T-cell (primary cell): ENCODE measurements at regions not wholly inside any gene's neighbourhood (a gene's known extent, or its start where the extent isn't known, plus 50 kb on each side); places are given as distances from the start of the nearest gene placed in this dataset.

Source experiments
- ATAC-seq, 4 experiments: fragments of 200-7000 bp in 3 of 4; fragments of 150-1000 bp in 1 of 4; cut with Tn5 transposase; replicated peaks in 1 of 4; 1 replicate in 3 of 4; 2 replicates in 1 of 4; pipeline ENCODE4 v1.10.0; 2021; ENCODE audit warnings: moderate library complexity in 3 of 4, mild to moderate bottlenecking in 2 of 4, moderate number of reproducible peaks in 1 of 4
- CTCF ChIA-PET, 2 donors: fragments of 300-600 bp; sonication (Branson Sonifier 250); formaldehyde crosslinking; loops; one replicate each; lab custom pipeline; 2022; ENCODE audit warnings: antibody characterized with exemption in 2 of 2; lab: Charles Lee
- POLR2A ChIA-PET, 2 donors: fragments of 300-600 bp; sonication (Branson Sonifier 250); formaldehyde crosslinking; loops; one replicate each; lab custom pipeline; 2022; ENCODE audit warnings: antibody characterized with exemption in 2 of 2; lab: Charles Lee
- DNase-seq, 35 experiments: peaks; one replicate each; pipeline versions ENCODE4 v3.0.0 to v3.0.0-alpha.2; 2013 to 2023
- H3K27ac ChIP-seq: one replicate; pipeline ENCODE4 v1.5.1; 2013; ENCODE audit warnings: low read length
- H3K27me3 ChIP-seq, 2 experiments: replicated peaks in 1 of 2; 1 replicate in 1 of 2; 2 replicates in 1 of 2; pipeline versions ENCODE4 v1.6.1 to v1.7.0; 2013; ENCODE audit warnings: low read length in 1 of 2, mixed read lengths in 1 of 2; ENCODE audit not compliant: control insufficient read depth in 2 of 2, insufficient read depth in 2 of 2; ENCODE audit errors: extremely low read depth in 1 of 2
- H3K36me3 ChIP-seq, 2 donors: 1 replicate in 1 of 2; 2 replicates in 1 of 2; pipeline versions ENCODE4 v1.6.1 to v1.7.0; 2013; ENCODE audit warnings: low read length in 1 of 2; ENCODE audit not compliant: control insufficient read depth in 2 of 2, insufficient read depth in 1 of 2; ENCODE audit errors: extremely low read depth in 1 of 2
- H3K4me1 ChIP-seq, 2 experiments: 1 replicate in 1 of 2; 2 replicates in 1 of 2; pipeline versions ENCODE4 v1.6.1 to v1.7.0; 2013; ENCODE audit warnings: low read length in 2 of 2, mixed read lengths in 1 of 2; ENCODE audit not compliant: insufficient read depth in 2 of 2, control insufficient read depth in 1 of 2; ENCODE audit errors: extremely low read depth in 1 of 2
- H3K4me3 ChIP-seq, 2 donors: 1 replicate in 1 of 2; 2 replicates in 1 of 2; pipeline versions ENCODE4 v1.5.1 to v1.7.0; 2013; ENCODE audit warnings: mild to moderate bottlenecking in 2 of 2, low read length in 1 of 2, moderate library complexity in 1 of 2; ENCODE audit not compliant: control insufficient read depth in 1 of 2; ENCODE audit errors: extremely low read depth in 1 of 2
- H3K9me3 ChIP-seq: 2 replicates; pipeline ENCODE4 v1.7.0; 2013
- H3K27ac Mint-ChIP-seq, 2 donors: one replicate each; pipeline ENCODE4 v1.8.0; 2020 to 2021; ENCODE audit warnings: mild to moderate bottlenecking in 2 of 2, mixed read lengths in 2 of 2
- H3K27me3 Mint-ChIP-seq, 2 donors: one replicate each; pipeline ENCODE4 v1.8.0; 2021 to 2022; ENCODE audit warnings: mixed read lengths in 2 of 2
- H3K36me3 Mint-ChIP-seq: one replicate; pipeline ENCODE4 v1.8.0; 2021; ENCODE audit warnings: mixed read lengths
- H3K4me1 Mint-ChIP-seq, 3 donors: one replicate each; pipeline ENCODE4 v1.8.0; 2020 to 2022; ENCODE audit warnings: mixed read lengths in 3 of 3, mild to moderate bottlenecking in 1 of 3
- H3K4me3 Mint-ChIP-seq, 3 donors: one replicate each; pipeline ENCODE4 v1.8.0; 2020 to 2022; ENCODE audit warnings: mild to moderate bottlenecking in 3 of 3, mixed read lengths in 3 of 3, moderate library complexity in 3 of 3
- H3K9me3 Mint-ChIP-seq, 3 donors: one replicate each; pipeline ENCODE4 v1.8.0; 2020 to 2022; ENCODE audit warnings: mixed read lengths in 3 of 3
- WGBS: methylation state at CpG from one replicate; pipeline ENCODE4 v1.1.5; 2013; ENCODE audit warnings: missing lambda C conversion rate; ENCODE audit not compliant: insufficient coverage; 5-methylcytosine and 5-hydroxymethylcytosine counted together

DNA sequence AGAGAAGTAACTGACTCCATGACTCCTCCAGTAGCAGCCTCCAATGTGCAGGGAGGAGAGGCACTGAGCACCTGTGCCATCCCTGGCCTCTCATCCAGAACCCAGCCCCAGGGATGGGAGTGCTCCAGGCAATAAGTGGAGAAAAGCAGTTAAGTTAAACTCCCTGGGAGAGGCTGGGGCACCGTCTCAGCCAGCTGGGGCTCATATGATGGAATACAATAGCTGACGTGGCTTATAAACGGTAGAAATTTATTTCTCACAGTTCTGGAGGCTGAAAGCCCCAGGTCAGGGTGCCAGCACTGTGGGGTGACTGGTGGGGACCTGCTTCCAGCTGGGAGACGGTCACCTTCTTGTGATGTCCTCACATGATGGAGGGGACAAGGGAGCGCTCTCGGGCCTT is 94.7 kb downstream of the RAMP3 start:
- Histone ChIP-seq H3K4me3 (no peak overlapping the region), H3K9me3 (no peaks in the 10 kb centered on the region), H3K36me3 (no peaks in the 10 kb centered on the region), H3K27ac (no peak overlapping the region), H3K4me1 (no peaks in the 10 kb centered on the region), H3K27me3 (peaks cover 0 to 17% of the 10 kb centered on the region in 2 experiments)
- ChIA-PET CTCF (interaction anchor here in 1 of 2 donors (0.7 kb wide), 1 partner anchor 350 kb away, joined by 5 read pairs; no protein-coding TSS in a partner anchor), POLR2A (no interaction called here)
- Mint-ChIP-seq H3K9me3 (peaks cover 0 to 9% (median 3%) of the 10 kb centered on the region in 3 donors), H3K36me3 (no peaks in the 10 kb centered on the region), H3K4me3 (no peak overlapping the region), H3K4me1 (peaks cover 0 to 5% (median 0%) of the 10 kb centered on the region in 3 donors), H3K27ac (no peak overlapping the region), H3K27me3 (peaks cover 32 to 33% of the 10 kb centered on the region in 2 donors)
- DNase-seq, result no peak
- no peak for ATAC-seq
- WGBS, result 68% methylated on average over 4 of the region's 6 CpGs

DNA sequence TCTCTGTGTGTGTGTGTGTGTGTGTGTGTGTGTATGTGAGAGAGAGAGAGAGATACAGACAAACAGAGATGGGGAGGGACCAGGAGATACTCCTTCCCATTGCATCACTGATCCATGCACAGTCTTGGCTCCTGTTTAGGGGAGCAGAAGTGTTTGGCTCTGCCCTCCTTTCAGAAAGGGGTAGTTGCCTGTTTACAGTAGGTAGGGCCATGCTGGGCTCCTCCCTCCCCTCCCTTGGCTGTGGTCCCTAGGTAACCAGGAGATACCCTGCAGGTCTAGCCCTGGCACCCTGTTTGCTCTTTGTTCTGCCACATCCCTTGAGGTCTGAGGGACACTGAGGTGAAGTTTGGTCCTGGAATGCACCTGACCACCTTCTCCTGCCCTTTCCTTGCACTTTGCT is 95.3 kb downstream of the RAMP3 start:
- CTCF ChIA-PET, result interaction anchor here in 1 of 2 donors (0.7 kb wide), 1 partner anchor 349 kb away, joined by 5 read pairs; no protein-coding TSS in a partner anchor
- ATAC-seq, result no peak

GRCh38 chr7:45253368-45253767 is 95.8 kb downstream of the RAMP3 start:
- no peaks in the 10 kb centered on the region for H3K4me1 ChIP-seq
- no peak overlapping the region for H3K4me3 Mint-ChIP-seq
- DNase-seq (no peak), ATAC-seq (no peak)
- peaks cover 0 to 5% (median 0%) of the 10 kb centered on the region in 3 donors for H3K4me1 Mint-ChIP-seq
- no peaks in the 10 kb centered on the region for H3K36me3 ChIP-seq
- no peak overlapping the region for H3K4me3 ChIP-seq
- ChIA-PET POLR2A (no interaction called here), CTCF (no interaction called here)
- H3K9me3 Mint-ChIP-seq, result peaks cover 0 to under 1% (median 0%) of the 10 kb centered on the region in 3 donors
- peaks cover 26 to 37% of the 10 kb centered on the region in 2 donors for H3K27me3 Mint-ChIP-seq
- peaks cover 0 to 13% of the 10 kb centered on the region in 2 experiments for H3K27me3 ChIP-seq
- H3K27ac ChIP-seq, result no peak overlapping the region
- H3K36me3 Mint-ChIP-seq, result no peaks in the 10 kb centered on the region
- no CpG with 5 or more reads among the region's 1 CpG for WGBS
- H3K27ac Mint-ChIP-seq, result no peak overlapping the region
- H3K9me3 ChIP-seq, result no peaks in the 10 kb centered on the region

More for the DNA sequence above, 95.3 kb downstream of the RAMP3 start:
- Mint-ChIP-seq H3K36me3 (no peaks in the 10 kb centered on the region), H3K27me3 (peaks cover 25 to 33% of the 10 kb centered on the region in 2 donors), H3K4me1 (peaks cover 0 to 5% (median 0%) of the 10 kb centered on the region in 3 donors), H3K9me3 (peaks cover 0 to 5% (median 0%) of the 10 kb centered on the region in 3 donors), H3K4me3 (no peak overlapping the region), H3K27ac (no peak overlapping the region)
- no peaks in the 10 kb centered on the region for H3K36me3 ChIP-seq
- DNase-seq, result no peak
- no peaks in the 10 kb centered on the region for H3K4me1 ChIP-seq
- peaks cover 0 to 13% of the 10 kb centered on the region in 2 experiments for H3K27me3 ChIP-seq
- POLR2A ChIA-PET, result no interaction called here
- no peak overlapping the region for H3K27ac ChIP-seq
- no peak overlapping the region for H3K4me3 ChIP-seq
- H3K9me3 ChIP-seq, result no peaks in the 10 kb centered on the region

GRCh38 chr7:45255187-45255586 is 97.6 kb downstream of the RAMP3 start:
- Mint-ChIP-seq H3K4me3 (no peak overlapping the region), H3K27ac (no peak overlapping the region), H3K9me3 (no peaks in the 10 kb centered on the region), H3K27me3 (peaks cover 30 to 42% of the 10 kb centered on the region in 2 donors), H3K4me1 (peaks cover 3 to 5% (median 3%) of the 10 kb centered on the region in 3 donors), H3K36me3 (no peaks in the 10 kb centered on the region)
- ATAC-seq (no peak), DNase-seq (no peak)
- 83% methylated on average over 2 of the region's 7 CpGs for WGBS
- peaks cover 0 to 30% of the 10 kb centered on the region in 2 experiments for H3K27me3 ChIP-seq
- H3K4me1 ChIP-seq, result peaks cover 0 to 4% of the 10 kb centered on the region in 2 experiments
- no peak overlapping the region for H3K27ac ChIP-seq
- ChIA-PET POLR2A (no interaction called here), CTCF (no interaction called here)
- no peaks in the 10 kb centered on the region for H3K9me3 ChIP-seq
- no peaks in the 10 kb centered on the region for H3K36me3 ChIP-seq
- no peak overlapping the region for H3K4me3 ChIP-seq

DNA sequence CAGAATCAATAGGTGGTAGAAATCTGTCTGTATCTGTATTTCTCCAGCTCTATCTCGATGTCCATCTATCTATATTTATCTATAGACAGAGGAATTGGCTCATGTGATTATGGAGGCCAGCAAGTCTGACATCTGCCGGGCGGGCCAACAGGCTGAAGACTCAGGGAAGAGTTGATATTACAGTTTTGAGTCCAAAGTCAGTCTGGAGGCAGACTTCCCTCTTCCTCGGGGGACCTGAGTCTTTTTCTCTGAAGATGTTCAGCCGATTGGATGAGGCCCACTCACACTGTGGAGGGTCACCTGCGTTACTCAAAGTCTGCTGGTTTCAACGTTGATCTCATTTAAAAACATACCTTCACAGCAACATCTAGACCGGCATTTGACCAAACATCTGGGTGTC is 98.7 kb downstream of the RAMP3 start:
- ATAC-seq, result no peak
- peaks cover 0 to 40% of the 10 kb centered on the region in 2 experiments for H3K27me3 ChIP-seq
- H3K4me1 Mint-ChIP-seq, result peaks cover 3 to 5% (median 3%) of the 10 kb centered on the region in 3 donors
- H3K27ac Mint-ChIP-seq, result no peak overlapping the region
- no peaks in the 10 kb centered on the region for H3K9me3 Mint-ChIP-seq
- H3K27ac ChIP-seq, result no peak overlapping the region
- no peak overlapping the region for H3K4me3 Mint-ChIP-seq
- 88% methylated on average over 4 of the region's 8 CpGs for WGBS
- H3K4me3 ChIP-seq, result no peak overlapping the region
- CTCF ChIA-PET, result no interaction called here
- H3K4me1 ChIP-seq, result peaks cover 0 to 6% of the 10 kb centered on the region in 2 experiments
- no peak for DNase-seq
- POLR2A ChIA-PET, result interaction anchor here in 1 of 2 donors (0.5 to 0.6 kb wide), 2 partner anchors 23 to 53 kb away, joined by 3 to 4 read pairs; no protein-coding TSS in a partner anchor
- no peaks in the 10 kb centered on the region for H3K36me3 ChIP-seq
- no peaks in the 10 kb centered on the region for H3K9me3 ChIP-seq
- H3K36me3 Mint-ChIP-seq, result no peaks in the 10 kb centered on the region
- peaks cover 30 to 42% of the 10 kb centered on the region in 2 donors for H3K27me3 Mint-ChIP-seq

DNA sequence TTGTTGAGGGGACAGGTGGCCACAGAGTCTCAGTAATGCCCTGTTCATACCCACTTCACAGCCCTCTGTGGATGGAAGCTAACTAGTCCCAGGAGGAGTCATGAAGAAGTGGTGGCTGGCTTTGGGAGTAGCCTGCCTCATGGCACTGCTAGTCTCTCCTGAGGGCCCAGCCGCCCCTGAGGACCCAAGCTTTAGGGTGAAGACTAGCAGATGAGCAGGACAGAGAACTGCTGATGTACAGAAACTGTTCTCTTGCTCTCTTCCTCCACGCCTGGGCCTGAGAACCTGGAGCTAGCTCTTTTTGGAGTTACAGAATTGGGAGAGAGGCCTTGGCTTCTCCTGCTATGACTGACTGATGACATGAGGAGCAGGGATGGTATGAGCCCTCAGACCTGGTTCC is 99.2 kb downstream of the RAMP3 start:
- ChIA-PET CTCF (interaction anchor here in 1 of 2 donors (0.6 kb wide), 1 partner anchor 9 kb away, joined by 3 read pairs; no protein-coding TSS in a partner anchor), POLR2A (interaction anchor here in 1 of 2 donors (0.6 kb wide), 1 partner anchor 53 kb away, joined by 4 read pairs; no protein-coding TSS in a partner anchor)
- no peaks in the 10 kb centered on the region for H3K9me3 Mint-ChIP-seq
- peaks cover 0 to 6% of the 10 kb centered on the region in 2 experiments for H3K4me1 ChIP-seq
- peaks cover 32 to 42% of the 10 kb centered on the region in 2 donors for H3K27me3 Mint-ChIP-seq
- no peak overlapping the region for H3K27ac Mint-ChIP-seq
- no peaks in the 10 kb centered on the region for H3K36me3 Mint-ChIP-seq
- ATAC-seq (no peak), DNase-seq (no peak)
- H3K4me3 ChIP-seq, result no peak overlapping the region
- H3K4me1 Mint-ChIP-seq, result peaks cover 3 to 5% (median 3%) of the 10 kb centered on the region in 3 donors
- no peaks in the 10 kb centered on the region for H3K36me3 ChIP-seq
- WGBS, result 74% methylated on average over 2 of the region's 2 CpGs
- H3K27ac ChIP-seq, result no peak overlapping the region
- peaks cover 0 to 40% of the 10 kb centered on the region in 2 experiments for H3K27me3 ChIP-seq
- no peak overlapping the region for H3K4me3 Mint-ChIP-seq
- H3K9me3 ChIP-seq, result no peaks in the 10 kb centered on the region
